HEK293T (cell line): ENCODE measurements at regions not wholly inside any gene's neighbourhood (a gene's known extent, or its start where the extent isn't known, plus 50 kb on each side); places are given as distances from the start of the nearest gene placed in this dataset.

Source experiments
- CTCF ChIA-PET: fragments of 350-600 bp; formaldehyde crosslinking; extraction: SDS; loops from one replicate; lab custom pipeline; 2021; ENCODE audit warnings: antibody characterized with exemption, inconsistent platforms; lab: Yijun Ruan, JAX
- POLR2A ChIA-PET: fragments of 350-600 bp; formaldehyde crosslinking; extraction: SDS; loops from one replicate; lab custom pipeline; 2020; ENCODE audit warnings: antibody characterized with exemption, inconsistent platforms; lab: Yijun Ruan, JAX
- DNase-seq: peaks from one replicate; pipeline ENCODE4 v3.0.0; 2012; ENCODE audit warnings: mixed read lengths; ENCODE audit errors: extremely low spot score
- ARNT ChIP-seq: fragments of 450-650 bp; IDR thresholded peaks from 2 replicates; pipeline ENCODE4 v1.6.1; 2017; ENCODE audit warnings: mild to moderate bottlenecking
- BHLHE40 ChIP-seq: fragments of 450-650 bp; IDR thresholded peaks from 2 replicates; pipeline ENCODE4 v1.6.1; 2016; ENCODE audit warnings: mild to moderate bottlenecking, moderate library complexity, borderline replicate concordance
- CTBP1 ChIP-seq: fragments of 450-650 bp; IDR thresholded peaks from 2 replicates; pipeline ENCODE4 v1.6.1; 2016; ENCODE audit warnings: borderline replicate concordance
- ELF4 ChIP-seq: fragments of 450-650 bp; IDR thresholded peaks from 2 replicates; pipeline ENCODE4 v1.6.1; 2017; ENCODE audit warnings: antibody characterized with exemption
- FOXA1 ChIP-seq: fragments of 450-650 bp; IDR thresholded peaks from 2 replicates; pipeline ENCODE4 v1.6.1; 2016; ENCODE audit warnings: mild to moderate bottlenecking
- FOXK2 ChIP-seq: fragments of 450-650 bp; IDR thresholded peaks from 2 replicates; pipeline ENCODE4 v1.6.1; 2016; ENCODE audit warnings: mild to moderate bottlenecking
- FOXM1 ChIP-seq: fragments of 450-650 bp; IDR thresholded peaks from 2 replicates; pipeline ENCODE4 v1.6.1; 2017; ENCODE audit warnings: mild to moderate bottlenecking, borderline replicate concordance
- HDGF ChIP-seq: fragments of 450-650 bp; IDR thresholded peaks from 2 replicates; pipeline ENCODE4 v1.6.1; 2017; ENCODE audit warnings: antibody characterized with exemption, borderline replicate concordance
- L3MBTL2 ChIP-seq: fragments of 450-650 bp; conservative IDR thresholded peaks from 2 replicates; pipeline ENCODE4 v1.6.1; 2016; ENCODE audit warnings: mild to moderate bottlenecking
- LEF1 ChIP-seq: fragments of 450-650 bp; IDR thresholded peaks from 2 replicates; pipeline ENCODE4 v1.6.1; 2017; ENCODE audit warnings: mild to moderate bottlenecking, borderline replicate concordance
- NFRKB ChIP-seq: fragments of 450-650 bp; IDR thresholded peaks from 2 replicates; pipeline ENCODE4 v1.6.1; 2016; ENCODE audit warnings: mild to moderate bottlenecking, moderate library complexity
- PKNOX1 ChIP-seq: fragments of 450-650 bp; IDR thresholded peaks from 2 replicates; pipeline ENCODE4 v1.6.1; 2016
- SP1 ChIP-seq: fragments of 450-650 bp; IDR thresholded peaks from 2 replicates; pipeline ENCODE4 v1.6.1; 2017
- SUZ12 ChIP-seq: fragments of 450-650 bp; IDR thresholded peaks from 2 replicates; pipeline ENCODE4 v1.6.1; 2016; ENCODE audit warnings: mild to moderate bottlenecking
- TARDBP ChIP-seq: fragments of 450-650 bp; IDR thresholded peaks from 2 replicates; pipeline ENCODE4 v1.6.1; 2016
- ZNF384 ChIP-seq: fragments of 450-650 bp; IDR thresholded peaks from 2 replicates; pipeline ENCODE4 v1.6.1; 2016

GRCh38 chr6:1062786-1063545 is 248.9 kb upstream of the FOXQ1 start:
- ChIA-PET POLR2A (no interaction called here), CTCF (no interaction called here)
- no peak for DNase-seq
- no peak for TF ChIP-seq CTBP1
- no peak for TF ChIP-seq FOXK2

- no peak for TF ChIP-seq ELF4
- no peak for TF ChIP-seq FOXA1
- TF ChIP-seq FOXK2, result no peak
- no peak for TF ChIP-seq LEF1
- TF ChIP-seq HDGF, result no peak
- no peak for TF ChIP-seq CTBP1
- TF ChIP-seq BHLHE40, result no peak
- TF ChIP-seq SP1, result no peak
- no peak for TF ChIP-seq FOXM1
- no peak for TF ChIP-seq ARNT
- no peak for TF ChIP-seq L3MBTL2
- TF ChIP-seq SUZ12, result no peak
- no peak for TF ChIP-seq PKNOX1
- DNase-seq, result no peak
- ChIA-PET POLR2A (no interaction called here), CTCF (interaction anchor here (0.7 kb wide), 1 partner anchor 1893 kb away, joined by 3 read pairs; no protein-coding TSS in a partner anchor)
These were observed 252.3 kb upstream of the FOXQ1 start for GRCh38 chr6:1059596-1059995.

- TF ChIP-seq ARNT (no peak), SUZ12 (no peak), ZNF384 (no peak), LEF1 (no peak), ELF4 (no peak), HDGF (no peak), CTBP1 (no peak), NFRKB (no peak), FOXK2 (no peak), SP1 (no peak), FOXA1 (no peak)
- ChIA-PET CTCF (no interaction called here), POLR2A (no interaction called here)
- no peak for DNase-seq
These were observed 254.3 kb upstream of the FOXQ1 start for GRCh38 chr6:1057490-1058135.

GRCh38 chr6:1055015-1055921 is 256.6 kb upstream of the FOXQ1 start:
- TF ChIP-seq CTBP1, result no peak
- TF ChIP-seq FOXK2, result no peak
- no peak for TF ChIP-seq PKNOX1
- no peak for TF ChIP-seq SUZ12
- no peak for TF ChIP-seq FOXM1
- no peak for TF ChIP-seq ZNF384
- POLR2A ChIA-PET, result no interaction called here
- CTCF ChIA-PET, result no interaction called here
- DNase-seq, result no peak

- ChIA-PET POLR2A (no interaction called here), CTCF (no interaction called here)
- DNase-seq, result no peak
- TF ChIP-seq LEF1 (no peak), ARNT (no peak), FOXK2 (no peak), SP1 (no peak), SUZ12 (no peak), ELF4 (no peak), BHLHE40 (no peak), ZNF384 (no peak)
These were observed 257.3 kb upstream of the FOXQ1 start for GRCh38 chr6:1054653-1055014.

- ChIA-PET CTCF (no interaction called here), POLR2A (no interaction called here)
- TF ChIP-seq FOXK2 (no peak), NFRKB (no peak), LEF1 (no peak), HDGF (no peak), CTBP1 (no peak), TARDBP (no peak), BHLHE40 (no peak), PKNOX1 (no peak), FOXA1 (no peak), SP1 (no peak)
- no peak for DNase-seq
These were observed 258.3 kb upstream of the FOXQ1 start for GRCh38 chr6:1053586-1053985.
